ENCODE measurements at regions not wholly inside any gene's neighbourhood (a gene's known extent, or its start where the extent isn't known, plus 50 kb on each side); places are given as distances from the start of the nearest gene placed in this dataset.
"Not testable (repeated sequence)": the region's sequence is repeated elsewhere in the genome, so short reads cannot be mapped to it uniquely, and the experiment has no call there.

DNA sequence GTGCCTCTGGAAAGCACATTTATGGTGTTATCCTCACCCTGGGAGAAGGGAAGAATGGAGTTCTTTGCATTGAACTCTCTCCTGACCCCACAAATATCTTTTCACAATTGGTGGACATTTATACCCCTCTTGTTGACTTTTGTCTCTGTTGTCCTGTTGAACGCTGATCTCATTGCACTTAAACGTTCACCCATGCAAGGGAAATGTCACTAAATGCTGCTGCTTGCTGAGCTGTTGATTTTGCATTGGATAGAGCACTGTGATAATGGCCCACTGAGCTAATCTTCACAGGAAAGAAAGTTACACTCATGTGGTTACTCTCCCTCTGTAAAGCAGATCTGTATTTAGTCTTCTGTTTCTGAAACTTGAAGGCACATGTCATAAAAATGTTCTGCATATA, 133.4 kb downstream of the FZD1 start:
- no peak for DNase-seq (ENCODE audit: extremely low read depth, low read depth, low spot score)

DNA sequence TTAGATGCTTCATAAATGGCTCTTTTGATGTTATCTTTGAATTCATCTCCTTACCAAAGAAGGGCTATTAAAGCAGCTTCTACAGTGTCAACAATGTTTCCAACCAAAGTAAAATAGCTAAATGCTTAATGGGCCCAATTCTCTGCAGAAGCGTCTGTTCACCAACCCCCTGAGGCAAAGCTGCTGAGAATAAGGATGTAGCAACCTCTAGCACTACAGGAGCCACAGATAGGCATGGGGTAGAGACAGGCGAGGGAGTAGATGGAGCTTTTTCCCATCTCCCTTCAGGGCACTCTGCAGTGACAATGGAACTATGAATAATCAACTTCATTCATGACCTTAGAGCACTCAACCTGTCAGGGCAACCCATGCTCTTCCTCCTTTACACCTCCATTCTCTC, 134.1 kb downstream of the FZD1 start:
- no peak for DNase-seq (ENCODE audit: extremely low read depth, low read depth, low spot score)

DNA sequence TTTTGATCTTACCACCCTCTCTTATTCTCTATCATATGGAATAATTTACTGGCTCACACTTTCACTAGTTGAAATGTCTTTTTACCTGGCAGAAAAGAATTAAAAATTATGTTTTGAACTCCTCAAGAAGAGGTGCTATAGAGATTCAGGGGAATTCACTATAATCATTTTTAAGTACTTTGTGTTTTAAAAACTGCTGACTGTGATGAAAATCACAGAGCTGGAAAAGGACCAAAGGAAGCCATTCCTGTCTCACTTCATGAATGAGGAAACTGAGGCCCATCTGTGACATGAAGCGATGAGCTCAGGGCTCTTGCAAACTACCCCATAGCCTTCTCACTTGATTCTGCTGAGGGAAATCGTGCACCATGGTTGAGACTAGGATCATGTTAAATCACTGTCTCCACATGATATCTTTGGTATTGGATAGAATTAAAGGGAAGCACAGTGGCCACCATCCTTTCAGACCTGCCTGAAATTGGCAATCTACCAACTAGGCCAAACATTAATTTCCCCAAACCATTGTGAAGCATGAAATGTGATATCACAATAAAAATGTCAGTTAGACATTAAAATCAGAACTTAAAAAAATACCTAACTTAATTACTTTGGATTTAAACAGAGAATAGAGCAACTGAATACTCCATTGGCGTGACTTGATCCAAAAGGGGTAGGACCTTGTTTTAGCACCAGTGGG, 141.0 kb downstream of the FZD1 start:
- no peak for DNase-seq (ENCODE audit: extremely low read depth, low read depth, low spot score)

DNA sequence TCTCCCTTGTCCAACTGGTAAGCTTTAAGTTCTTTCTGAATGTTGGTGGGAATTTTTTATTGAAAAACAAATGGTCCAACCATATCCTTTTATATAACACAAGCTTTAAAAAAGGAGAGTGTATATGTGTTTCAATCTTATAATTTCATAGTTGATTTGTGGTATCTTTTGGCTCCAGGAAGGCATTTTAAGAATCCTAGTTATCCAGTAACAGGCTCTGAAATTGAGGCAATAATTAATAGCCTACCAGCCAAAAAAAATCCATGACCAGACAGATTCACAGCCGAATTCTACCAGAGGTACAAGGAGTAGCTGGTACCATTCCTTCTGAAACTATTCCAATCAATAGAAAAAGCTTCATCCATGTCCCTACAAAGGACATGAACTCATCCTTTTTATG, 141.6 kb downstream of the FZD1 start:
- DNase-seq (ENCODE audit: extremely low read depth, low read depth, low spot score) = not testable (repeated sequence)

DNA sequence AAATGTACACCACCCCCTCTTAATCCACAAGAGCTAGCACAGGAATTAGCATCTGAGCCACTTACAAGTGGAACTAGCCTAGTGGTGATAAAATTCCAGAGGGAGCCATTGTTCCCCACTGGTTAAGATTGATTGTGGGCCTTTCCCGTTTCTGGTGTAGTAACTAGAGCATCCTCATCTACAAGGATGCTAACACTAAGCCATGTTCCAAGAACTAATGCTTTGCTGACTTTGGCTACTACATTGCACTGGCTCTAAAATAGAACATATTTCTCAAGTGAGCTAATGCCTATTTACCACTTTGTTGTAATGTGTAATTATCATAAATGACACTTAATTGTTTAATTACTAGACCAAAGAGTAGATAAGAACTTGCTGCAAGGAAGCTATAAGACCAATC, 143.7 kb downstream of the FZD1 start:
- no peak for DNase-seq (ENCODE audit: extremely low read depth, low read depth, low spot score)

DNA sequence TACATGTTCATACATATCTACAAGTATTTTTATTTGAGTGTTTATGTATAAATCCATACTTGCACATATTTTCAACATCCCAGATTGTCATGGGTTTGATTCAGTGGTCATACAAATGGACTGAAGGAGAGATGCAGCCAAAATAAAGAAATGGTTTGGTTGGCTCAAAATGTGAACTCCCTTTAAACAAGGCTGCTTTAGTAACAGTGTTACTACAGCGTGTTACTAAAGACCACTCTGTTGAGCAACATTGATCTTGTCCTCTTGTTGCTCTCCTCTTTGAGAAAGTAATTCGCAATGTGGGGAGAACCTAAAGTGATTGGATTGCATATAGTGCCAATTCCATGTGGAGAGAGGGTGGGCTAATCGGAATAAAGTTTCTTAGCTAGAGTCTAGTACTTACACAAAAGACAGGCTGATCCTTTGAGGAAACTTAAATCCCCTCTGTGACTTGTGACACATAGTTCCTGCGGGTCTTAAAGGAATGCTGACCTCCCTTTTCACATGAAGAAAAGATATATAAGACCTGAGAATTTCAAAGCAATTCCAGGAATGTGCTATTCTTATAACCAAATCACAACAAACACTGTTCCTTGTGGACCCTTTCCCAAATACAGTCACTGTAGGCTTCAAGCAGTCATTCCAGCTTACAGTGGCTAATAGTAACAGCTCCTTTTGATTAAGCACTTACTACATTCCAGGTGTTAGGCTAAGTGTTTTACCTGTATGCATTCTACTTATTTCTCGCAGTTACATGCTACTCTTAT, 144.3 kb downstream of the FZD1 start:
- no peak for DNase-seq (ENCODE audit: extremely low read depth, low read depth, low spot score)

DNA sequence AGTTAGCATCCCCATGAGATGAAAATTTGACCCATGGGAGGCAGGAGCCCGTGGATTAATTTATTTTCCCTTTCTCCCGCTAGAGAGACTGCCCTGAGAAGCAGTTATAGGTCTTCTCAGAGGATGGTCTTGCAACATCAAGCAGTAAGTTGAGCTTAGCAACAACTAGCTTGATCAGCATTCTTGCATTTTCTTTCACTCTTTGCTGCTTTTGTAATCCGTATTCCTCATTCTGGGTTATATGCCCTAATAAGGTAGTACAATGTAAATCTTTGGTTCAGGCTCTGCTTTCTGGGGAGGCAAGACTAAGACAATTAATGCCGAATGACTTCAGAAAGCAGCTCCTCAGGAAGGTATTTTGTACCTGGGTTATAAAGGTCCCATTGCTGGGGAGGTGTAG, 146.8 kb downstream of the FZD1 start:
- DNase-seq (ENCODE audit: extremely low read depth, low read depth, low spot score) = no peak

DNA sequence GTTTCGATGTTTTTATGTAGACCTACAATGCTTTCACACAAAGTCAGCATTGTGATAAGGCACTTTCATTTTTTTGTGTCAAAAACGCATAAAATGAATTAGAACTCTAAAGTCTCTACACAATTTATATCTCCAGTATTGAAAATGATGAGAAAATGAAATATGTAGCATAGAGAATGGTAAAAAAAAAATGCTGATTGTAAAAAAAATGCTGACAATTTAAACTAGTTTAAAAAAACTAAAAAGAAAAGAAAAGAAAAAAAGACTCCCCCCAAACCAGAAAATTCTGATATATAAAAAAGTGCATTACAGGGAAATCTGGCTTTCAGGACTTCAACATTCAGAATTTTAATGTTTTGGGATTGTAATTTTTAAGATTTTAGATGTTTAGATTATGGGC, 148.1 kb downstream of the FZD1 start:
- DNase-seq (ENCODE audit: extremely low read depth, low read depth, low spot score) = no peak

DNA sequence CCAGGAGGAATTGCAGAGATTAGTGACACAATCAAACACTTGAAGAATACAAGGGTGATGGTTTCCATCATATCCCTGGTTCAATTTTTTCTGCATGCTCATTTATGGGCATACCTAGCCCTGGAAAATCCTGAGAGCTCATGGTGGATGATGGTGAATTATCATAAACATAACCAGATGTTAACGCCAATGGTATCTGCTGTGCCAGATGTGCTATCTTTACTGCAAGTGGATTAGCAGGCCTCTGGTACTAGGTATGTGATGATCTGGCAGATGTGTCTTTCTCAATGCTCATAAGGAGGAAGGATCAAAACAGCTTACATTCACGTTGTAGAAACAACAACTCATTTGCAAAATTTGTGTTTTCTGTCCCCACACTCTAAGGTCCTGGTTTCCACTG, 150.5 kb downstream of the FZD1 start:
- DNase-seq (ENCODE audit: extremely low read depth, low read depth, low spot score) = no peak

DNA sequence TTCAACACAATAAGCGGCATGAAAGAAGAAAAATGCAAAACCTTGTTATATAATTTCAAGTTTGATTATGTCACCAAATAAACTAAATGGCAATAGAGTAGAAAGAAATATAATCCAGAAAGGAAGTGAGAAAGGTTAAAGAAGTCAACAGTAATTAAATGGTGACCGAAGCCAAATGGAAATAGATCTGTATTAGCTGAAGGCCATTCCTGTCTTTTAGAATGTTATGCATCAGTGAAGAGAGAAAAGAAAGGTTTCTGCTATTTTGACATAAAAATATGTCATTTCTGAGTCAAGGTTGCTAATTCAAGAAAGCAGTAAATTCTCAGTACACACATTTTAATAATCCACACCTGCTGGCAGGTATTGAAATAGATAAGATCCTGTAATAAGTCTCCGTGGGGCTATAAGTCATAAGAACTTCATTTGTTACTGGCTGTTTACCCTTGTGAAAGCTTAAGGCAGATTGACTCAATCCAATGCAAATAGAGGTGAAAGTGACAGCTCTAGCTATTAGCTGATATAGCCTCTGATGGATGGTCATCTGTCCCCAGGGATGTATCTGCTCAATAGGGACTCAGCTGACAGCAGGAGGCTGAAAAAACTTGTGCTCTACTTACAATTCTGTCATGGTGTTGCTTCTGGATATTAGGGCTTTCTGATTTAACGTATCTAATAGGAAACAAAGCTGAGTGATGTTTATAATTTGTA, 152.1 kb downstream of the FZD1 start:
- no peak for DNase-seq (ENCODE audit: extremely low read depth, low read depth, low spot score)

DNA sequence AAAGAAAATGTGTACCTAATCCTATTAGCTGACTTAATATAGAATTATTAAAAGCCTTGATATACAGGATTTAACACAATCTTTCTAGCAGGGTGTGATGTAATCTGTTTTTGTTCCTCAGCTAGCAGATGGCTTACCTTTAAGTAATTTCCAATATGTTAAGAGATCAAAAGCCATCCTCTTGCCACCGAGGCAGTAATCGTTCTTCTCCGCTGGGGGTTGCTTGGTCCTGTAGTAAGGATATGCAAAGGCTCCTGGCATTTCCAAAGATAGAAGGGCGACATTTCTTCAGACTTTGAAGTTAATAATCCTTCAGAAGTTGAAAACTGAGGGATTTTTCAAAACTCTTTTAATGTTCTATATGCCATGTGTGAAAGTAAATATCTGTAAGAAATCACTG, 156.4 kb downstream of the FZD1 start:
- DNase-seq (ENCODE audit: extremely low read depth, low read depth, low spot score) = no peak

DNA sequence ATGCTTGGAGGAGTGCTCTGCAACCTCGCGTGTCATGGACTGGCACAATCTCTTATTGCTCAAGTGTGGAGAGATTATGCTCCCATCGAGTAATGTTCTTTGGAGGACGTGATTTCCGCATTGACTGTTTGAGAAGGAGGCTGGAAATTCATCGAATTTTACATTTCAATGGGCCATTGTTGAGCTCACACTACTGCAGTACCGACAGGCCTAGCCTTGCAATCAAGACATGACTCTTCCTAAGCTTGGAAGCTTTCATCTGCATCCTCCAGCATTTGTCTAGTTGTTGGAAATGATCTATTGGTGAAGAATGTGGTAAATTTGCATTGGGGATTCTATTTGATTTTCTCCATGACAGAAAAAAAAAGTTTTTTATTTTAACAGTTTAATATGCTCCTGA, 156.8 kb downstream of the FZD1 start:
- no peak for DNase-seq (ENCODE audit: extremely low read depth, low read depth, low spot score)

DNA sequence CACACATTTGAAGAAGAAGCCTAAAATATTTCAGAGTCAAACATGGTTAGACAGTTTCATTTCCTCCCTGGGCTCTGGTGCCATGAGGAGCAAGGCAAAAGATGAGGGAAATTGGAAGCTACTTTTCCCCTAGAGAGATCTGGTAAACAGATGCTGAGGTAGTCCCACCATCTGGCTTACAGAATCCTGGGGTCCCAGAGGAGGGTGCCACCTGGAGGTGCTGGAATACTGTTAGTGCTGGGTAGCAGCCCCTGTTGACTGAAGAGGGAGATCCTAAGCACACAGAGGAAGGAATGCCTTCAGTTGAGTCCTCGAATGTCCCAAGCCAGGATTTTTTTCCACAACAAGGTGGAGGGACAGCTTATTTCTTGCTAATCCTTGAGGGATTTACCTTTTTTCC, 160.1 kb downstream of the FZD1 start:
- no peak for DNase-seq (ENCODE audit: extremely low read depth, low read depth, low spot score)

DNA sequence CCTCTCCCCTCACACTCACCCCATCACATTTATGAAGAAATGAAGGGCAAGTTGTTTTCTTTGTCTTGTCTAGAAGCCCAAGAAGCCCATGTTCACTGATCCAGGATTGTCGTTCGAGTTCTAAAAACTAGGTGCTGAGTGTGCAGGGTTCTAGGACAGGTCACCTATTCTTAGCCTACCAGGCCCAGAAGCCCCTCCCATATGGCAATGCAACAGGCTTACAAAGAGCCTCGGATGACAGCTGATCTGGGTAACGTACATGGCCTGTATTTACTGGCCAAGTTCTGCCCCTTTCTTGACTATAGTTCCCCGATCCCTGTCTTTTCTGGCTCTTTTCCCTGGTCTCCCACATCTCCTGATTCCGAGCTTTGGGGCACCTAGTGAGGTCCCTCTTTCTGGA, 160.9 kb downstream of the FZD1 start:
- DNase-seq (ENCODE audit: extremely low read depth, low read depth, low spot score) = no peak

DNA sequence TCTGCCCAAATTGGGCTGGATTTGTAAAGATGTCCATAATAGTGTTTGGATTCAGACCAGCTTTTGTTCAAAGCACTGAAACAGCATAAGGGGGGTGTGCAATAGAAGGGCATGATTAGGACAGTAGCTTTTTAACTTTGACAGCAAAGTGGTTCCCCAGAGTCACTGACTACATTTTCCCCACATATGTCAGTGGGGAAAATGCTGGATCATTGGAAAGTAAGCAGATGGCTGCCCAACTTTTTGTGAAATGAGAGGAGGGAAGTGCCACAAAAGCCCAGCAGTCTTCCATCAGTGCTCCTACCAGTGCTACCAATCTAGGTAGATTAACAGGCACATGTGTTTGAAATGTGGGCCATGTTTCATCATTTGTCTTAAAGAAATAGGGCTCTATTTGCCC, 162.8 kb downstream of the FZD1 start:
- no peak for DNase-seq (ENCODE audit: extremely low read depth, low read depth, low spot score)

DNA sequence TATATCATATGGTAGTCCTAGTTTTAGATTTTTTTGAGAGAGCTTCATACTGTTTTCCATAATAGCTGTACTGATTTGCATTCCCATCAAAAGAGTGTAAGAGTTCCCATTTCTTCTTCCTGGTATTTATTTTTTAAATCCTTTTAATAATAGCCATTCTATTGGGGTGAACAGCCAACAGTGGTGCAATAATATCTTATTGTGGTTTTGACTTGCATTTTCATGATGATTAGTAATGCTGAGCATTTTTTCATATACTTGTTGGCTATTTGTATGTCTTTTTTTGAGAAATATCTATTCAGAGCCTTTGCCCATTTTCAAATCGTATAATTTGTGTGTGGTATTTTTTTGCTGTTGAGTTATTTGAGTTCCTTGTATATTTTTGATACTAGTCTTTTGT, 167.4 kb downstream of the FZD1 start:
- DNase-seq (ENCODE audit: extremely low read depth, low read depth, low spot score) = no peak

DNA sequence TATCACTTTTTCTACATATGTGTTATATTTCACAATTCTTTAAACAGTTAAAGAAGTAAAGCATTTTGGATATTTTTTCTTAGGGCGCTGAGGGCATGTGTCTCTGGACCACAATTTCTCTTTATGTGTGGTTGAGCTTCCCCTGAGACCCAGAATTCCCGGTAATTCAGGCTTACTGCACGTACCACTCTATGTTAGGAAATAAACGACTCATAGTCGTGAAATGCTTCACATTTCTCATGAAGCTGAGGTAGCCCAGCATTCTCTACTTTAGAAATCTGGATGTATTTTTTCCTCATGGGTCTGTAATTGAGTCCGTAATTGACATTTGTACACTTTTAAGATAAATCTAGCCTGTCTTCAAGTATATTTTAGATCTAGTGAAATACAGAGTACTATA, 170.6 kb downstream of the FZD1 start:
- no peak for DNase-seq (ENCODE audit: extremely low read depth, low read depth, low spot score)

DNA sequence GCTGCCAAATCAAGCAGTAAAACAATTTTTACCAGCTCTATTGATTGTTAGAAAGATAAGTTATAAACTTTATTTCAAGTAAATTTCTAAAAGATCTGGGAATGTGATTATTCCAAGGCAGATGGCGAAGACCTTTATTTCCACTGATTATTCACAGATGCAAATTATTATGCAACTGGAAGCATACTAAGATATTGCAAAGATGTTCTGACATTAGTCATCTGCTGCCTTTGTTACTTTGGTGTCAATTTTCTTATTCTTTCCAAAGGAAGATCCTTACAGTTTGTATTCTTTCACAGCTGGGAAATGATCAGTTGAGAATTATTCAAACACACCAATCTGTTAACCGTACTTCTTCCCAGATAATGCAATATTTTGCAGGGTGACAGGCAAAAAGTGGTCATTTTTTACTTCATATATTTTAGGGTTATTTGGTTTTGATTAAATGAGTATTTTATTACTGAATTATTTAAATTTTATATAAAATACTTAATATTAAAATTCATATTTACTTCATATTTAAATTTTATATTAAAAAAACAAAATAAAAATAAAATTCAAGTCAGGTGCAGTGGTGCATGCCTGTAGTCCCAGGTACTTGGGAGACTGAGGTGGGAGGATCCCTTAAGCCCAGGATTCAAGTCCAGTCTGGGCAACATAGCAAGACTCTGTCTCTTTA, 171.3 kb downstream of the FZD1 start:
- no peak for DNase-seq (ENCODE audit: extremely low read depth, low read depth, low spot score)

DNA sequence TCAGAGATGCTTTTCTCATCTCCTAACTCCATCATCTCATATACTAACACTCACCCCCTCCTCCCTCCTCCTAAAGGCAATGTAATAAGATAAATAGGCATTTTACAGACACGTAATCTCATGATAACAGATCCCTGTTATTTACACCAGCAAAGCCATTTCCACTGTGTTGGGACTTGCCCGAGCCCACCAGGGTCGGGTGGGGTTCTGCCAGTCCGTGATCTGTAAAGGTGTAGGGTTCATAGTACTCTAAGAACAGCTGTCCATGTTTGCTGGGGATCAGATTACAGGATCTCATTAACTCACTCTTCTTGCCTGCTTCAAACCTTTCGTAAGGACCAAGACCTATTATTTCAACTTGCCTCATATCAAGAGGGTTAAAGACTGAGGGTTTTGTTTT, 172.4 kb downstream of the FZD1 start:
- DNase-seq (ENCODE audit: extremely low read depth, low read depth, low spot score) = no peak

DNA sequence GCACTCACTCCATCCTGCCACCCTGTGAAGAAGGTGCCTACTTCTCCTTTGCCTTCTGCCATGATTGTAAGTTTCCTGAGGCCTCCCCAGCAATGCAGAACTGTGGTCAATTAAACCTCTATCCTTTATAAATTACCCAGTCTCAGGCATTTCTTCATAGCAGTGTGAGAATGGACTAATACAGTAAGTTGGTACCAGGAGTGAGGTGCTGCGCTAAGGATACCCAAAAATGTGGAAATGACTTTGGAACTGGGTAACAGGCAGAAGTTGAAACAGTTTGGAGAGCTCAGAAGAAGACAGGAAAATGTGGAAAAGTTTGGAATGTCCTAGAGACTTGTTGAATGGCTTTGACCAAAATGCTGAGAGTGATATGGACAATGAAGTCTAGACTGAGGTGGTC, 176.0 kb downstream of the FZD1 start:
- not testable (repeated sequence) for DNase-seq (ENCODE audit: extremely low read depth, low read depth, low spot score)

DNA sequence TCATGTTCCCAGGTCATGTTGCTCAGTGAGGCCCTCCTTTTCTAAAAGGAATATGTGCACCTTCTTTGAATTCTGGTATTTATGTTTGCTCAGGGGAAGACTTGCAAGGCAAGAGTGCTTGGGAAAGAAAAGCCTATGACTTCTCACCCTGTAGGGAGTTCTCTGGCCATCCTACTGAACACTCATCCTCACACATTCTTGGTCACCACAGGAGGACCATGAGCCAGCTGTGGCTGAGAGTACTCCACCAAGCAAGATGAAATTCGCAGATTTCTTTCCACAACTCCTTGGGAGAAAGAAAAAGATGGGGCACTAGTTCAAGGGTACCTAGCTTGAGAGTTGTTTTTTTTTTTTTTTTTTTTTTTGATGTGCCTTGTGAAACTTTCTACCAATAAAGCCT, 179.6 kb downstream of the FZD1 start:
- DNase-seq (ENCODE audit: extremely low read depth, low read depth, low spot score) = no peak
